HEK293 (cell line): ENCODE measurements at regions not wholly inside any gene's neighbourhood (a gene's known extent, or its start where the extent isn't known, plus 50 kb on each side); places are given as distances from the start of the nearest gene placed in this dataset.
"Not testable (repeated sequence)": the region's sequence is repeated elsewhere in the genome, so short reads cannot be mapped to it uniquely, and the experiment has no call there.

Experiments used
- CTCF ChIA-PET: fragments of 350-600 bp; formaldehyde crosslinking; extraction: SDS; loops from one replicate; lab custom pipeline; 2021; ENCODE audit warnings: antibody characterized with exemption; lab: Yijun Ruan, JAX
- POLR2A ChIA-PET: fragments of 300-600 bp; formaldehyde crosslinking; extraction: SDS; loops from one replicate; lab custom pipeline; 2020; ENCODE audit warnings: antibody characterized with exemption, inconsistent platforms; lab: Yijun Ruan, JAX
- H3K27ac ChIP-seq: fragments of 200-500 bp; sonication (Bioruptor generic); 2 replicates; pipeline ENCODE4 v1.5.1; 2014; ENCODE audit warnings: low read depth, low read length, control low read depth, inconsistent platforms; ENCODE audit errors: extremely low read depth
- H3K36me3 ChIP-seq, 2 experiments: fragments of 200-500 bp in 1 of 2; sonication (Bioruptor generic) in 1 of 2; 1 replicate in 1 of 2; 2 replicates in 1 of 2; pipeline ENCODE4 v1.5.1; 2014 to 2017; ENCODE audit warnings: inconsistent platforms in 2 of 2, low read length in 2 of 2; ENCODE audit not compliant: control insufficient read depth in 2 of 2, insufficient read depth in 1 of 2
- H3K4me1 ChIP-seq: fragments of 200-500 bp; sonication (Bioruptor generic); 2 replicates; pipeline ENCODE4 v1.5.1; 2014; ENCODE audit warnings: mild to moderate bottlenecking, low read length, inconsistent platforms; ENCODE audit not compliant: control insufficient read depth, insufficient read depth
- H3K4me3 ChIP-seq: 2 replicates; pipeline ENCODE4 v1.5.1; 2011; ENCODE audit warnings: low read depth, mild to moderate bottlenecking, control low read depth, low read length, moderate library complexity
- H3K9me3 ChIP-seq: fragments of 200-500 bp; sonication (Bioruptor generic); 2 replicates; pipeline ENCODE4 v1.5.1; 2014; ENCODE audit warnings: low read depth, low read length, inconsistent platforms; ENCODE audit not compliant: control insufficient read depth, insufficient read depth
- HOXC10 ChIP-seq: sonication (generic); formaldehyde crosslinking; IDR thresholded peaks from 2 replicates; pipeline ENCODE4 v1.8.1; 2023; ENCODE audit warnings: mild to moderate bottlenecking, missing genetic modification reagents
- HOXD13 ChIP-seq: sonication (generic); formaldehyde crosslinking; IDR thresholded peaks from 2 replicates; pipeline ENCODE4 v1.8.0; 2022; ENCODE audit warnings: missing genetic modification reagents, borderline replicate concordance
- KLF9 ChIP-seq: fragments of 450-650 bp; formaldehyde crosslinking; IDR thresholded peaks from 2 replicates; pipeline ENCODE4 v1.5.1; 2016; ENCODE audit warnings: missing biosample characterization, missing genetic modification characterization, low read depth
- MEIS1 ChIP-seq: sonication (generic); formaldehyde crosslinking; IDR thresholded peaks from 2 replicates; pipeline ENCODE4 v1.8.1; 2022; ENCODE audit warnings: missing genetic modification reagents, mild to moderate bottlenecking, borderline replicate concordance
- RBAK ChIP-seq: fragments of 450-650 bp; formaldehyde crosslinking; IDR thresholded peaks from 2 replicates; pipeline ENCODE4 v1.5.1; 2016; ENCODE audit warnings: missing biosample characterization, missing genetic modification characterization
- SCRT2 ChIP-seq: fragments of 450-650 bp; formaldehyde crosslinking; IDR thresholded peaks from 2 replicates; pipeline ENCODE4 v1.5.1; 2016; ENCODE audit warnings: missing biosample characterization, missing genetic modification characterization
- ZBTB21 ChIP-seq: fragments of 450-650 bp; formaldehyde crosslinking; IDR thresholded peaks from 2 replicates; pipeline ENCODE4 v1.5.1; 2017; ENCODE audit warnings: missing biosample characterization, missing genetic modification characterization
- ZFP41 ChIP-seq: fragments of 450-650 bp; formaldehyde crosslinking; IDR thresholded peaks from 2 replicates; pipeline ENCODE4 v1.5.1; 2016; ENCODE audit warnings: missing biosample characterization, missing genetic modification characterization, borderline replicate concordance
- ZNF175 ChIP-seq: fragments of 450-650 bp; formaldehyde crosslinking; IDR thresholded peaks from 2 replicates; pipeline ENCODE4 v1.5.1; 2016; ENCODE audit warnings: missing biosample characterization, missing genetic modification characterization
- ZNF19 ChIP-seq: fragments of 450-650 bp; formaldehyde crosslinking; IDR thresholded peaks from 2 replicates; pipeline ENCODE4; 2016; ENCODE audit warnings: missing biosample characterization, missing genetic modification characterization, low read depth
- ZNF248 ChIP-seq: fragments of 450-650 bp; formaldehyde crosslinking; IDR thresholded peaks from 2 replicates; pipeline ENCODE4 v1.5.1; 2017; ENCODE audit warnings: missing biosample characterization, missing genetic modification characterization
- ZNF292 ChIP-seq: fragments of 450-650 bp; formaldehyde crosslinking; IDR thresholded peaks from 2 replicates; pipeline ENCODE4 v1.5.1; 2016; ENCODE audit warnings: low read depth, missing biosample characterization, missing genetic modification characterization, borderline replicate concordance
- ZNF350 ChIP-seq: fragments of 450-650 bp; formaldehyde crosslinking; IDR thresholded peaks from 2 replicates; pipeline ENCODE4 v1.5.0; 2017; ENCODE audit warnings: missing biosample characterization, mild to moderate bottlenecking, missing genetic modification characterization
- ZNF391 ChIP-seq: fragments of 450-650 bp; formaldehyde crosslinking; IDR thresholded peaks from 2 replicates; pipeline ENCODE4 v1.5.1; 2016; ENCODE audit warnings: low read depth, missing biosample characterization, missing genetic modification characterization, borderline replicate concordance
- ZNF416 ChIP-seq: fragments of 450-650 bp; formaldehyde crosslinking; IDR thresholded peaks from 2 replicates; pipeline ENCODE4 v1.5.1; 2016; ENCODE audit warnings: missing biosample characterization, missing genetic modification characterization
- ZNF426 ChIP-seq: fragments of 450-650 bp; formaldehyde crosslinking; IDR thresholded peaks from 2 replicates; pipeline ENCODE4 v1.5.1; 2017; ENCODE audit warnings: missing biosample characterization, missing genetic modification characterization, mild to moderate bottlenecking, inconsistent platforms, moderate library complexity
- ZNF521 ChIP-seq: fragments of 450-650 bp; formaldehyde crosslinking; IDR thresholded peaks from 2 replicates; pipeline ENCODE4 v1.5.1; 2017; ENCODE audit warnings: missing biosample characterization, mild to moderate bottlenecking, missing genetic modification characterization
- ZNF548 ChIP-seq: fragments of 450-650 bp; formaldehyde crosslinking; IDR thresholded peaks from 2 replicates; pipeline ENCODE4 v1.5.1; 2016; ENCODE audit warnings: missing biosample characterization, missing genetic modification characterization
- ZNF626 ChIP-seq: fragments of 450-650 bp; sonication (Bioruptor Pico); formaldehyde crosslinking; IDR thresholded peaks from 2 replicates; pipeline ENCODE4 v1.5.1; 2018; ENCODE audit warnings: missing biosample characterization, missing genetic modification characterization, inconsistent platforms
- ZNF747 ChIP-seq: fragments of 450-650 bp; formaldehyde crosslinking; IDR thresholded peaks from 2 replicates; pipeline ENCODE4 v1.5.1; 2016; ENCODE audit warnings: missing biosample characterization, missing genetic modification characterization
- ZNF768 ChIP-seq: fragments of 450-650 bp; formaldehyde crosslinking; IDR thresholded peaks from 2 replicates; pipeline ENCODE4 v1.5.1; 2018; ENCODE audit warnings: missing biosample characterization, mild to moderate bottlenecking, missing genetic modification characterization
- ZSCAN16 ChIP-seq: fragments of 450-650 bp; formaldehyde crosslinking; IDR thresholded peaks from 2 replicates; pipeline ENCODE4 v1.5.1; 2016; ENCODE audit warnings: missing biosample characterization, missing genetic modification characterization
- TF ChIP-seq, protein P1 (sequence below): fragments of 450-650 bp; formaldehyde crosslinking; IDR thresholded peaks from 2 replicates; pipeline ENCODE4 v1.5.1; 2016; ENCODE audit warnings: missing biosample characterization, missing genetic modification characterization
- TF ChIP-seq, protein P2 (sequence below): fragments of 450-650 bp; formaldehyde crosslinking; IDR thresholded peaks from 2 replicates; pipeline ENCODE4 v1.5.0; 2017; ENCODE audit warnings: missing biosample characterization, missing genetic modification characterization, borderline replicate concordance
- TF ChIP-seq, protein P3 (sequence below): fragments of 450-650 bp; formaldehyde crosslinking; IDR thresholded peaks from 2 replicates; pipeline ENCODE4 v1.5.1; 2016; ENCODE audit warnings: missing biosample characterization, missing genetic modification characterization

DNA sequence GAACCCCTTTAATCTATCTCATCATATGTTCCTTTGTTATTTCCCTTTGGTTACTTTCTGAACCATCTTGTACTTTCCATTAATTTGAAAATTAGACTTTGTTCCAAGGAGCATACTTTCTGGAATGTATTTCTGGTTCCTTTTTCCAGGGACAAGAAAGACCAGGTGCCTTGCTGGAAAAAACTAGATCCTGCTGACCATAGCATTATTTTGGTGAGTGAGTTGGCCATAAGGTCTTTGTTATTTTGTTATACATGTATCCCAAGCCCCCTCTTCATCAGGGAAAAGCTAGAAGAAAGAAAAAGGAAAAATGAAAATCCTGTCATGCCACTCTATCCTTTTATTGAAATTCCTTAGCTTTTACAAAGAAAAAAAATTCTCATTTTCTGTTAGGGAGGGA, 228.1 kb upstream of the TFPI start:
- ChIA-PET CTCF (interaction anchor here (1.1 to 1.8 kb wide), 3 partner anchors 61 to 283 kb away, joined by 3 to 8 read pairs (median 3); no protein-coding TSS in a partner anchor), POLR2A (no interaction called here)
- TF ChIP-seq, protein P1, sequence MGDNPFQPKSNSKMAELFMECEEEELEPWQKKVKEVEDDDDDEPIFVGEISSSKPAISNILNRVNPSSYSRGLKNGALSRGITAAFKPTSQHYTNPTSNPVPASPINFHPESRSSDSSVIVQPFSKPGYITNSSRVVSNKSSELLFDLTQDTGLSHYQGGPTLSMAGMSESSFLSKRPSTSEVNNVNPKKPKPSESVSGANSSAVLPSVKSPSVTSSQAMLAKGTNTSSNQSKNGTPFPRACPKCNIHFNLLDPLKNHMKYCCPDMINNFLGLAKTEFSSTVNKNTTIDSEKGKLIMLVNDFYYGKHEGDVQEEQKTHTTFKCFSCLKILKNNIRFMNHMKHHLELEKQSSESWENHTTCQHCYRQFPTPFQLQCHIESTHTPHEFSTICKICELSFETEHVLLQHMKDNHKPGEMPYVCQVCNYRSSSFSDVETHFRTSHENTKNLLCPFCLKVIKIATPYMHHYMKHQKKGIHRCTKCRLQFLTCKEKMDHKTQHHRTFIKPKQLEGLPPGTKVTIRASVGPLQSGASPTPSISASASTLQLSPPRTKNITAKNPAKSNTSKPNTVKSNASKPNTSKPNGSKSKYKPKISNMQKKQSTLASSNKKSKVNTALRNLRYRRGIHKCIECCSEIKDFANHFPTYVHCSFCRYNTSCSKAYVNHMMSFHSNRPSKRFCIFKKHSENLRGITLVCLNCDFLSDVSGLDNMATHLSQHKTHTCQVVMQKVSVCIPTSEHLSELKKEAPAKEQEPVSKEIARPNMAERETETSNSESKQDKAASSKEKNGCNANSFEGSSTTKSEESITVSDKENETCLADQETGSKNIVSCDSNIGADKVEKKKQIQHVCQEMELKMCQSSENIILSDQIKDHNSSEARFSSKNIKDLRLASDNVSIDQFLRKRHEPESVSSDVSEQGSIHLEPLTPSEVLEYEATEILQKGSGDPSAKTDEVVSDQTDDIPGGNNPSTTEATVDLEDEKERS = no peak
- TF ChIP-seq ZNF292 (tag by site-specific recombination) (no peak), ZSCAN16 (tag by site-specific recombination) (no peak), ZNF19 (tag by site-specific recombination) (no peak), ZNF248 (no peak), SCRT2 (no peak), ZNF391 (no peak)
- TF ChIP-seq, protein P2, sequence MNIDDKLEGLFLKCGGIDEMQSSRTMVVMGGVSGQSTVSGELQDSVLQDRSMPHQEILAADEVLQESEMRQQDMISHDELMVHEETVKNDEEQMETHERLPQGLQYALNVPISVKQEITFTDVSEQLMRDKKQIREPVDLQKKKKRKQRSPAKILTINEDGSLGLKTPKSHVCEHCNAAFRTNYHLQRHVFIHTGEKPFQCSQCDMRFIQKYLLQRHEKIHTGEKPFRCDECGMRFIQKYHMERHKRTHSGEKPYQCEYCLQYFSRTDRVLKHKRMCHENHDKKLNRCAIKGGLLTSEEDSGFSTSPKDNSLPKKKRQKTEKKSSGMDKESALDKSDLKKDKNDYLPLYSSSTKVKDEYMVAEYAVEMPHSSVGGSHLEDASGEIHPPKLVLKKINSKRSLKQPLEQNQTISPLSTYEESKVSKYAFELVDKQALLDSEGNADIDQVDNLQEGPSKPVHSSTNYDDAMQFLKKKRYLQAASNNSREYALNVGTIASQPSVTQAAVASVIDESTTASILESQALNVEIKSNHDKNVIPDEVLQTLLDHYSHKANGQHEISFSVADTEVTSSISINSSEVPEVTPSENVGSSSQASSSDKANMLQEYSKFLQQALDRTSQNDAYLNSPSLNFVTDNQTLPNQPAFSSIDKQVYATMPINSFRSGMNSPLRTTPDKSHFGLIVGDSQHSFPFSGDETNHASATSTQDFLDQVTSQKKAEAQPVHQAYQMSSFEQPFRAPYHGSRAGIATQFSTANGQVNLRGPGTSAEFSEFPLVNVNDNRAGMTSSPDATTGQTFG (tag by site-specific recombination) = no peak
- Histone ChIP-seq H3K36me3 (no peaks in the 10 kb centered on the region), H3K4me1 (no peaks in the 10 kb centered on the region), H3K9me3 (no peaks in the 10 kb centered on the region), H3K4me3 (no peak overlapping the region), H3K27ac (no peak overlapping the region)

DNA sequence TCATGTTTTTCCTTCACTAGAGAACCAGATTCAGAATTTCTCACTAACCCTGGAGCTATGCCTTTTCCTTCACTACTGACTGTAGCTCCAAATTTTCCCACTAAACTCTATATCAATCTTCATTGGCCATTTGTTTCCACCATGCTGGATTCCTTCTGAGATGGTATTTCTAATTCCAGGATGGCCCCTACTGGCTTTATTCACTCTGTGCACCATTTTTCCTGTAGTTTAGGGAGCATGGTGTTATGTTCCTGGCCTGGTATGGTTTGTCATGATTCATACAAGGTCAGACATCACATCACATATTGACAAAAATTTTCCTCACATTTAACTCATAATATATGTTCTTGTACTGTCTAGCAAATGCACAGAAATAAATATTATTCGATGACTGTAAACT, 229.2 kb upstream of the TFPI start:
- Histone ChIP-seq H3K4me1 (no peaks in the 10 kb centered on the region), H3K36me3 (no peaks in the 10 kb centered on the region), H3K9me3 (no peaks in the 10 kb centered on the region), H3K27ac (no peak overlapping the region), H3K4me3 (no peak overlapping the region)
- TF ChIP-seq MEIS1 (CRISPR knock-in tag) (no peak), ZNF626 (tag by site-specific recombination) (no peak), ZNF416 (tag by site-specific recombination) (no peak), RBAK (tag by site-specific recombination) (no peak), KLF9 (tag by site-specific recombination) (no peak), ZNF426 (tag by site-specific recombination) (no peak), ZFP41 (tag by site-specific recombination) (no peak), ZBTB21 (tag by site-specific recombination) (no peak), ZNF768 (tag by site-specific recombination) (no peak), ZNF350 (tag by site-specific recombination) (no peak), ZNF175 (tag by site-specific recombination) (no peak), HOXC10 (CRISPR knock-in tag) (no peak), HOXD13 (CRISPR knock-in tag) (no peak), ZNF521 (tag by site-specific recombination) (no peak), ZNF747 (tag by site-specific recombination) (no peak), ZNF391 (no peak), ZNF292 (tag by site-specific recombination) (no peak), ZNF548 (tag by site-specific recombination) (no peak)
- TF ChIP-seq, protein P3, sequence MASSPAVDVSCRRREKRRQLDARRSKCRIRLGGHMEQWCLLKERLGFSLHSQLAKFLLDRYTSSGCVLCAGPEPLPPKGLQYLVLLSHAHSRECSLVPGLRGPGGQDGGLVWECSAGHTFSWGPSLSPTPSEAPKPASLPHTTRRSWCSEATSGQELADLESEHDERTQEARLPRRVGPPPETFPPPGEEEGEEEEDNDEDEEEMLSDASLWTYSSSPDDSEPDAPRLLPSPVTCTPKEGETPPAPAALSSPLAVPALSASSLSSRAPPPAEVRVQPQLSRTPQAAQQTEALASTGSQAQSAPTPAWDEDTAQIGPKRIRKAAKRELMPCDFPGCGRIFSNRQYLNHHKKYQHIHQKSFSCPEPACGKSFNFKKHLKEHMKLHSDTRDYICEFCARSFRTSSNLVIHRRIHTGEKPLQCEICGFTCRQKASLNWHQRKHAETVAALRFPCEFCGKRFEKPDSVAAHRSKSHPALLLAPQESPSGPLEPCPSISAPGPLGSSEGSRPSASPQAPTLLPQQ (tag by site-specific recombination) = no peak
- POLR2A ChIA-PET = no interaction called here
- CTCF ChIA-PET = interaction anchor here (1.1 to 1.8 kb wide), 3 partner anchors 60 to 284 kb away, joined by 3 to 8 read pairs (median 3); no protein-coding TSS in a partner anchor

DNA sequence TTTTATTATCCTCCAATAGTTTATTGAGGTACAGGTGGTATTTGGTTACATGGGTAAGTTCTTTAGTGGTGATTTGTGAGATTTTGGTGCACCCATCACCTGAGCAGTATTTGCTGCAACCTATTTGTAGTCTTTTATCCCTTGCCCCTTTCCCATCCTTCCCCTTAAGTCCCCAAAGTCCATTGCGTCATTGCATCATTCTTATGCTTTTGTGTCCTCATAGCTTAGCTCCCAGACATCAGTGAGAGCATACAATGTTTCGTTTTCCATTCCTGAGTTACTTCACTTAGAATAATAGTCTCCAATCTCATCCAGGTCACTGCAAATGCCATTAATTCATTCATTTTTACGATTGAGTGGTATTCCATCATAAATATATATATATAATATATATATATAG, 229.9 kb upstream of the TFPI start:
- H3K9me3 ChIP-seq, POLR2A ChIA-PET, H3K4me1 ChIP-seq, CTCF ChIA-PET, H3K36me3 ChIP-seq, H3K27ac ChIP-seq, H3K4me3 ChIP-seq: not testable (repeated sequence)
